HFF-Myc (cell line): ENCODE measurements at regions not wholly inside any gene's neighbourhood (a gene's known extent, or its start where the extent isn't known, plus 50 kb on each side); places are given as distances from the start of the nearest gene placed in this dataset.

Source experiments
- DNase-seq: peaks from one replicate; pipeline ENCODE4 v3.0.0-alpha.2; 2011; ENCODE audit warnings: low read depth; ENCODE audit errors: extremely low read depth
- H3K4me3 ChIP-seq: replicated peaks from 2 replicates; pipeline ENCODE4 v1.5.1; 2011; ENCODE audit warnings: low read depth, mild to moderate bottlenecking, control low read depth, low read length
- TF ChIP-seq, protein P1 (sequence below): IDR thresholded peaks from 2 replicates; pipeline ENCODE4 v1.5.1; 2012; ENCODE audit warnings: mild to moderate bottlenecking, low read depth, low read length, control low read depth; ENCODE audit errors: missing control alignments

DNA sequence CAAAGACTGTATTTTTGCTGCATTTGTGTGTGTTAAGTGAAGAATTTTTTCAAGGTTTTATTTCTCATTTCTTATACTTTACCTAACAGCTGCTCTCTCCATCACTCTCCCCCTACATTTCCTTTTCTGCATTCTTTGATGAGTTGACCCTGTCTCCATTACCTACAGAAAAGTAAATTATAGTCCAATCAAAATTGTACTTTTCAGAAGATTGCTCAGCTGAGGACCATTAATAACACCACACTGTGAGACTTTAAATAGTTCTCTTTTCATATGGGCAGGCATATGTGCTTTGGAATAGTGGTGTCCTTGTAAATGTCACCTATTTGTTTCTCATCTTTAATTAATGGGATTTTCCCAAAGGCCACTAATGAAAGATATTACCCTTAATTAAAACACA, 234.7 kb upstream of the GPR149 start:
- no peak for DNase-seq
- H3K4me3 ChIP-seq = no peak overlapping the region
- TF ChIP-seq, protein P1, sequence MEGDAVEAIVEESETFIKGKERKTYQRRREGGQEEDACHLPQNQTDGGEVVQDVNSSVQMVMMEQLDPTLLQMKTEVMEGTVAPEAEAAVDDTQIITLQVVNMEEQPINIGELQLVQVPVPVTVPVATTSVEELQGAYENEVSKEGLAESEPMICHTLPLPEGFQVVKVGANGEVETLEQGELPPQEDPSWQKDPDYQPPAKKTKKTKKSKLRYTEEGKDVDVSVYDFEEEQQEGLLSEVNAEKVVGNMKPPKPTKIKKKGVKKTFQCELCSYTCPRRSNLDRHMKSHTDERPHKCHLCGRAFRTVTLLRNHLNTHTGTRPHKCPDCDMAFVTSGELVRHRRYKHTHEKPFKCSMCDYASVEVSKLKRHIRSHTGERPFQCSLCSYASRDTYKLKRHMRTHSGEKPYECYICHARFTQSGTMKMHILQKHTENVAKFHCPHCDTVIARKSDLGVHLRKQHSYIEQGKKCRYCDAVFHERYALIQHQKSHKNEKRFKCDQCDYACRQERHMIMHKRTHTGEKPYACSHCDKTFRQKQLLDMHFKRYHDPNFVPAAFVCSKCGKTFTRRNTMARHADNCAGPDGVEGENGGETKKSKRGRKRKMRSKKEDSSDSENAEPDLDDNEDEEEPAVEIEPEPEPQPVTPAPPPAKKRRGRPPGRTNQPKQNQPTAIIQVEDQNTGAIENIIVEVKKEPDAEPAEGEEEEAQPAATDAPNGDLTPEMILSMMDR = no peak

DNA sequence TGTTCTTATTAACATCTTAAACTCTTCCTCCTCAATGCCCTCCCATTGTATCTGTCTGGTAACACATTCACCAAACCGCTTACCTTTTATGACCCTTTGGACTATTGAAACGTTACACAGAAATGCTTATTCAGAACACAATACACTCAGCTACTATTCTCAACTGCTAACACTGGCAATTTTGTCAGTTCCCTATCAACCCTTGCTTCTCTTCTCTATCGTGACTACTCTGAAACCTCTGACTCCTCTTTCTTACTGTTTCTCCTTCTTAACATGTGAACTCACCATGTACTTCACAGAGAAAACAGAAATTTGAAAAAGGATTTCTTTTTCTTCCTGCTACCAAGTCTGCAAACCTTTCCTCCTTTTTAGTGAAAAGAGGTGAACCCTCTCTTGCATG, 232.9 kb upstream of the GPR149 start:
- H3K4me3 ChIP-seq = no peak overlapping the region
- TF ChIP-seq, protein P1 = no peak
- no peak for DNase-seq

DNA sequence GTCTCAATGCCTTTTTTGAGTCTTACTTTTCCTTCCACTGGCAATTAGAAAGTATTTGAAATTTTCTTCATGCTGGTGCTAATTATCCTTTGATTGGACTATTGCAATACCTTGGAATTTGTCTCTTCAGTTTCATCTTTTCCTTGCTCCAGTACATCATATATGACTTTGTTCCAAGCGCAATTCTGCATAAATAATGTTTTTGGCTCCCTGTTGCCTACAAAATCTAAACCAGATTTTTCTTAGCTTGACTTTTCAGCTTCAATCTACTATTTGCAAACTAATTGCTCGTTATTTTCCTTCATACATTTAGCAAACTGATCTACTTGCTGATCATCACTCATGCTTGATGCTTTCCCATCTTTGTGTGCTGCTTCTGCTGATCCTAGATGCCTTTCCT, 230.8 kb upstream of the GPR149 start:
- H3K4me3 ChIP-seq = no peak overlapping the region
- TF ChIP-seq, protein P1 = no peak
- DNase-seq = no peak

DNA sequence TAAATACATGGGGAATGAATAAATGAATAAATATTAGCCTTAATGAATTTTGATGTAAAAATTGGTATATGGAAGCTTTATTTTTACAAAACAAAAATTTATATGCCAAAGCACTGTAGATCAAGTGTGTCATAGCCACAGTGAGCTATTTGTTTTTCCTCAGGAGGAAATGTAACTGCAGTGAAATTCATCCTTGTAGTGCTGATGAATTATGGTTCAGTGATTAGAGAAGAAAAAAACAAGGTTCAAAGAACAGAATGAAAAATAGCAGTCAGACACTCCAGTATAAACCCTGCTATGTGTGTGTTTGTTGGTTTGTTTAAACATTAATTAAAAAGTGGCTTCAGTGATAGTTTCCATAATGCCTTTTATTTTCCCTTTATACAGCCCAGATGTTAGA, 228.0 kb upstream of the GPR149 start:
- TF ChIP-seq, protein P1 = no peak
- H3K4me3 ChIP-seq = no peak overlapping the region
- no peak for DNase-seq

DNA sequence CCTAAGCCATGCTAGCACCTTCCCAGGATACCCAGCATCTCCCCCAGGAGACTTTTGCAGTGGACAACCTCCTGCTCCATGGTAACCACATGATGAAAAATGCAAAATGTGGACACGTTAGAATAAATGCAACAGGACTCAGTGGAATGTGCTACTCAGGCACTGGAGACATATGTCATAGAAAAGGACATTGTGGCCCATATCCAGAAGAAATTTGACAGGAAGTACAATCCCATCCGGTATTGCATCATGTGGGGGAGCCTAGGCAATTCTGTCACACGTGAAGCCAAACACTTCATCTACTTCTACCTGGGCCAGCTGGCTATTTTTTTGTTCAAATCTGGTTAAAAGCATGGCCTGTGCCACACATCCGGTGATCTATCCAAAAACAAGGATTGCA, 227.2 kb upstream of the GPR149 start:
- DNase-seq = no peak
- no peak overlapping the region for H3K4me3 ChIP-seq
- TF ChIP-seq, protein P1 = no peak

DNA sequence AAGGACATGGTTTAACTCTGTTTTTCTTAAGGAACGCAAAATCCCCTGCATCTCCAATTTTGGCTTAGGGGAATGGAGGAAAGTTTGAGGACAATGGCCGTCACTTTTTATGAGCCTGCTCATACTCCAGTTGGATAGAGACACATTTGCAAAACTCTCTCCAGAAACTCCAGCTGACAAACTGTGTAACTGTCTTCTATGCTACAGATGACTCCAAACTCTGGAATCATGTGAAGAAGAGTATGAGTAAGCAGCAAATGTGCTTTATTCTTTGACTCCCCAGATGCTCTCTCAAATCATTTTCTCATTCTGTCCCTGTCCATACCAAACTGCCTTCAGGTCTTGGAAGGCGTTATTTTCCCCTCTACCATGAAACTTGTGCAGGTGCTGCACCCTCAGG, 226.5 kb upstream of the GPR149 start:
- no peak overlapping the region for H3K4me3 ChIP-seq
- TF ChIP-seq, protein P1 = no peak
- no peak for DNase-seq

DNA sequence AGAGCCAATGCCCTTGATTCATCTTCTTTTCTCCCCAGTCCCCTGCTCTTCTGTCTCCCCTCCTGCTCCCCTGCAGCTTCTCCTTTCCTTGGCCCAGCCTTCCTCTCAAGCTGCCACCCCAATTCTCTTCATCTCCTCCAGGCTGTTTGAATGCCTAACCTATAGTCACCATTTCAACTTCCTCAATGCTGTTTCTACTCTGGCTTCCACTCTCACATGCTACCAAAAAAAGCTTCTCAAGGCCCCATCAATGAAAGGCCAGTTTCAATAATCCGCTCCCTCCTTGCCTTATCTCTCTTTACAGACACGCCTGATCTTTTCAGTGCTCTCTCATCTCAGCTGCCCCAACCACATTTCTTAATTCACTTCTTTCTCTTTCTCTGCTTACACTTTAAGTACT, 212.2 kb upstream of the GPR149 start:
- TF ChIP-seq, protein P1 = no peak
- H3K4me3 ChIP-seq = no peak overlapping the region
- no peak for DNase-seq
